ENCODE measurements at regions not wholly inside any gene's neighbourhood (a gene's known extent, or its start where the extent isn't known, plus 50 kb on each side); places are given as distances from the start of the nearest gene placed in this dataset.

DNA sequence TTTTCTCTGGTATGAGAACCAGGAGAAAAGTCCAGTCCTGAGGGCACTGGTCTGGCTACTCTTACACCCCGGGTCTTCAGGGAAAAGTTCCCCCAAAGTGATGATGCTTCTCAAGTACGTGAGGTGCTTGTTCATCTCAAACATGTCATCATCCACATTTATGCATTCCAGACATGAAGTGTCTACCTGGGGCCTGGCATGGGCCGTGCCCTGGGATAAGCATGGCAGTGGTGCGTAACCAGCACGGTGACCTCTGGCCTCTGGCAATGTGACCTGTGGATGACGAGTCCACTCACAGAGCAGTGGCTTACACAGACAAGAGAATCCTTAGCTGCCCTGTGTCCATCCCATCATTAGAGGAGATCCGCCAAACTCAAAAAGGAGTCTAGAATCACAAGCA is 74.8 kb upstream of the LGALSL start:
- no peak for DNase-seq (ENCODE audit: low read depth)
- H3K4me3 ChIP-seq (ENCODE audit: low read depth, low read length): no peak overlapping the region
- TF ChIP-seq, protein P1, sequence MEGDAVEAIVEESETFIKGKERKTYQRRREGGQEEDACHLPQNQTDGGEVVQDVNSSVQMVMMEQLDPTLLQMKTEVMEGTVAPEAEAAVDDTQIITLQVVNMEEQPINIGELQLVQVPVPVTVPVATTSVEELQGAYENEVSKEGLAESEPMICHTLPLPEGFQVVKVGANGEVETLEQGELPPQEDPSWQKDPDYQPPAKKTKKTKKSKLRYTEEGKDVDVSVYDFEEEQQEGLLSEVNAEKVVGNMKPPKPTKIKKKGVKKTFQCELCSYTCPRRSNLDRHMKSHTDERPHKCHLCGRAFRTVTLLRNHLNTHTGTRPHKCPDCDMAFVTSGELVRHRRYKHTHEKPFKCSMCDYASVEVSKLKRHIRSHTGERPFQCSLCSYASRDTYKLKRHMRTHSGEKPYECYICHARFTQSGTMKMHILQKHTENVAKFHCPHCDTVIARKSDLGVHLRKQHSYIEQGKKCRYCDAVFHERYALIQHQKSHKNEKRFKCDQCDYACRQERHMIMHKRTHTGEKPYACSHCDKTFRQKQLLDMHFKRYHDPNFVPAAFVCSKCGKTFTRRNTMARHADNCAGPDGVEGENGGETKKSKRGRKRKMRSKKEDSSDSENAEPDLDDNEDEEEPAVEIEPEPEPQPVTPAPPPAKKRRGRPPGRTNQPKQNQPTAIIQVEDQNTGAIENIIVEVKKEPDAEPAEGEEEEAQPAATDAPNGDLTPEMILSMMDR (IDR thresholded peaks at IDR 0.05; ENCODE audit: insufficient read depth, low read depth, low read length, missing control alignments): no peak

DNA sequence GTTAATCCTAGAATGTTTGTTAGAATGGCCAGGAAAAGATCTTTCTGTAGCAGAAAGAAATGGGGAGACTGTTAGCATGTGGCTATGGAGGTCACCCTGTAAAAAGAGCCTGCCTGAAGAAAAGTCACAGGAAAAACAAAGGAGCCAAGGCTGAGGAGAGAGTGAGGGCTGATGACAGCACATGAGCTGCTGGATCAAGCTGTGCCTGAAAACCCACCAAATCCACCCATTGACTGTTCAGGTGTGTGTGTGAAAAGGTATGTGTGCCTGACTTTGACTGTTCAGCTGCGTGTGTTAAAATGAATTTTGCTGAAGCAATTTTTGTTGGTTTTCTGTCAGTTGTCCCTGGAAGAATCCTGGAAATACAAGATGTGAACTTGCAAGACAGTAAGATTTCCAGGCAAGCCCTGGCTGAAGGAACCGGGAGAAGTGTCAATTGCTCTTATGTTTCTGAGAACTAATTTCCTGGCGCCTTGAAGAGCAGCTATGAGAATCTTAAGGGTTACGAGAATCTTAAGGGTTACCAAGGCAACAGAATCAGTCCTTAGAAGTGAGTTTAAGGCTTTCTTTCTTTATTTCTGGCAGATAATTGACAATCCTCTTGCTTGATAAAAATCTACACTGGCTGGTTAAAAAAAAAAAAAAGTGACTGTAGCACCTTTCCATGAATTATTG is 73.0 kb upstream of the LGALSL start:
- no peak for DNase-seq (ENCODE audit: low read depth)

DNA sequence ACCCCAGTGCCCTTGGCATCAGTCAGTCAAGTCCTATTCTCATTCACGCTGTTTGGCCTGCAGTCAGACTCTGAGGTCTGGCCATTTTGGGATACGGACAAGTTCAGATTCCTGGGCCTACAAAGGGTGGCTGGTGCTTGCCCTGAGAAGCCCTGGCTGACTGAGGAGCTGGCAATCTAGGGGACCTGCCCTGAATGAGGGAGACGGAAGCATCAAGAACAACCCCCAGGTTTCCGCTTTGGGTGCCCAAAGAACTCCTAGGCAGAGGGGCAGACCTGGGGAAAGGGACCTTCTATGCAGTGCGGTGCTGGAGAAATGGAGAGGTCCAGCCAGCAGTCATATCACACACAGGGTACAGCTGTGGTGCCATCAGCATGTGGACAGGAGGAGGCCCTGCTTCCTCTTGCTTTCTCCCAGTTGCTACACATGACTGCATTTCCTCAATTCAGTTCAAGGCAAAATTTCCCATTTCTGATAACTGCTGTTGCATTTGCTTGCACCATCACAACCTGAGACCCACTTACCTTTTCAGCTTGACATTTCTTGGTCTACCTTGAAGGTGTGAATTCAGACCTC is 70.9 kb upstream of the LGALSL start:
- no peak for DNase-seq (ENCODE audit: low read depth)
- no peak overlapping the region for H3K4me3 ChIP-seq (ENCODE audit: low read depth, low read length)
- TF ChIP-seq, protein P1 (IDR thresholded peaks at IDR 0.05; ENCODE audit: insufficient read depth, low read depth, low read length, missing control alignments): no peak

More for the DNA sequence above, 73.0 kb upstream of the LGALSL start:
- H3K4me3 ChIP-seq (ENCODE audit: low read depth, low read length): no peak overlapping the region
- TF ChIP-seq, protein P1 (IDR thresholded peaks at IDR 0.05; ENCODE audit: insufficient read depth, low read depth, low read length, missing control alignments): no peak

DNA sequence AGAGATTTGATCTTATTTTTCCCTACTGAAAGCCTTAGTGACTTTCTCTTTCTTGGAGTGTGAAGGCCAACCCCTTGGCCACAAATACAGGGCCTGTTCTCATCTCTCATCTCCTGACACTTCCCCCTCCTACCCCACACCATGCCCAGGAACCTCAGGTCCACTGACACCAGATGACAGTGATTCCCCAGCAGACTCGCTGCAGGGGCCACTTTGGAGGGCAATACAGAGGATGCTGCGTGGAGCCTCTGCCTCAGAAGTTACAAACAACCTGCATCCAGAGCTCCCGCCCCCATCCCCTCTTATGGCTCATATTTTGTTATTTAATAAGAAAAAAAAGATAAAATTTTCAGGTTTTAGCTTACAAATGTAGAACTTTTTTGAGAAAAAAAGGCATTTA is 70.1 kb upstream of the LGALSL start:
- no peak overlapping the region for H3K4me3 ChIP-seq (ENCODE audit: low read depth, low read length)
- TF ChIP-seq, protein P1 (IDR thresholded peaks at IDR 0.05; ENCODE audit: insufficient read depth, low read depth, low read length, missing control alignments): no peak
- DNase-seq (ENCODE audit: low read depth): no peak

DNA sequence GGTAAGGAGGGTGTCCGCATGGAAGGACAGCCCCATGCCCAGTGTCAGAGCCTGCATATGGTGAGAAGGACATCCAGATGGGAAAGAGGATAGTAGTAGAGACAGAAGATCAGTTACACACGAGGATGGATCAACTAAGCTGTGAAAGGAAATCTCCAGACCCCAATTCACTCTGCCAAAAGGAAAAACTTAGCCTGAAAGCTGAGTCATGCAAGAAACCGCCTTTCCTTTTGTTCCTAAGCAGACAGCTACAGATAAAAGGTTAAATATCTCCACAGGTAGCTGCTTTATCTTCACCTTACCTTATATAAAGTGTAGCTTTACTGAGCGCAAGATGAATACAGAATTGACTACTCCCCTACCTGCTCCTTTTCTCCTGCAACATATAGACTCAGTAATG is 67.3 kb upstream of the LGALSL start:
- no peak for DNase-seq (ENCODE audit: low read depth)
- TF ChIP-seq, protein P1 (IDR thresholded peaks at IDR 0.05; ENCODE audit: insufficient read depth, low read depth, low read length, missing control alignments): no peak

DNA sequence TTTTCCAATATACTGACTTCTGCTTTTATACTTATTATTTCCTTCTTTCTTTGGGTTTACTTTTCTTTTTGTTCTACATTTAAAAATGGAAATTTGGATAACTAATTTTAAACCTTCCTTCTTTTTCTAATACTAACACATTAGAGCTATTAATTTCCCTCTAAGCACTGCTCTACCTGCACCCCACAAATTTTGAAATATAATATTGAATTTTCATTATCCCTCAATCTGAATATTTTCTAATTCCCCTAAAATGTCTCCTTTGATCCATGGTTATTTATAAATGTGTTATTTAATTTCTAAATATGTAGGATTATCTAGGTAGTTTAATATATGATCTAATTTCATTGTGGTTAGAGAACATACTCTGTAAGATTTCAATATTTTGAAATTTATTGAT is 63.4 kb upstream of the LGALSL start:
- H3K4me3 ChIP-seq (ENCODE audit: low read depth, low read length): no peak overlapping the region
- no peak for DNase-seq (ENCODE audit: low read depth)
- TF ChIP-seq, protein P1 (IDR thresholded peaks at IDR 0.05; ENCODE audit: insufficient read depth, low read depth, low read length, missing control alignments): no peak

More for the DNA sequence above, 67.3 kb upstream of the LGALSL start:
- H3K4me3 ChIP-seq (ENCODE audit: low read depth, low read length): no peak overlapping the region

DNA sequence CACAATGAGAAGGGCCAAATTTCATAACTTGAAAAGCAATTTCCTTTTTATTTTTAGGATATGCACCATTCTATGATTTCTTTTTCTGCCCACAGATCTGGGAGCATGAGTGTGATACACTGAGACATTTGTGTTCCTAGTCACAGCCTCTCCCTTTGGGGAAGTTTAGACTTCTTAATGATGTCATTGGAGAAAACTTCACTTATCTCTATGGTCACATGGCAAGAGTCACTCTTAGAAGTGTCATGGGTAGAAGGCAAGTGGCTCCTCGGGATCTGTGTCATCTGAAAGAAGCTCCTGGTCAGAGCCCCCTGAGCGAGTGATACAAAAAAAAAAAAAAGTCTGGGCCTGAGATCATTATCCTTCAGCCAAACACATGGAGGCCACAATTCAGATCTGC is 62.5 kb upstream of the LGALSL start:
- TF ChIP-seq, protein P1 (IDR thresholded peaks at IDR 0.05; ENCODE audit: insufficient read depth, low read depth, low read length, missing control alignments): no peak
- no peak overlapping the region for H3K4me3 ChIP-seq (ENCODE audit: low read depth, low read length)
- no peak for DNase-seq (ENCODE audit: low read depth)

All from GM12865 (cell line).